ENCODE measurements at regions not wholly inside any gene's neighbourhood (a gene's known extent, or its start where the extent isn't known, plus 50 kb on each side); places are given as distances from the start of the nearest gene placed in this dataset.
A peak's percentile ranks its signal among the peaks of the same experiment; 100 is the strongest.

GRCh38 chr12:28088566-28089272 lies 101.5 kb upstream of the CCDC91 start:
- Histone ChIP-seq H4K20me1 (ENCODE audit: insufficient read depth) (no peaks in the 10 kb centered on the region), H2AFZ (ENCODE audit: low read depth) (0 out of 2 replicates have a peak overlapping the region, but pooled peaks have one; percentile 11), H3K9ac (no peak overlapping the region), H3K4me3 (ENCODE audit: low read depth in 2 of 2, low read length in 1 of 2) (no peak overlapping the region), H3K9me3 (no peaks in the 10 kb centered on the region), H3K4me2 (no peak overlapping the region; the same call in 1 of the 2 replicates), H3K79me2 (ENCODE audit: insufficient read depth) (no peaks in the 10 kb centered on the region), H3K4me1 (ENCODE audit: control insufficient read depth in 1 of 2, insufficient read depth in 2 of 2, low read depth in 1 of 2, low read length in 1 of 2) (peaks cover 0 to 18% of the 10 kb centered on the region in 2 experiments; a peak in 3 of 4 replicates), H3K27me3 (ENCODE audit: insufficient read depth) (no peaks in the 10 kb centered on the region), H3K27ac (ENCODE audit: low read depth in 2 of 2, low read length in 1 of 2) (peak overlapping the region; percentile 52 to 55; a peak in 3 of 4 replicates), H3F3A (replicated peaks; ENCODE audit: insufficient read depth) (peaks cover 3% of the 10 kb centered on the region), H3K9me2 (no peaks in the 10 kb centered on the region), H3K36me3 (replicated peaks in 1 of 2; ENCODE audit: control insufficient read depth in 1 of 2, insufficient read depth in 2 of 2, low read length in 1 of 2) (no peaks in the 10 kb centered on the region)
- ChIA-PET POLR2A (no interaction called here), CTCF (interaction anchor here (0.9 kb wide), 1 partner anchor 117 kb away, joined by 3 read pairs; no protein-coding TSS in a partner anchor)
- no peak for DNase-seq
- no peak for TF ChIP-seq RCOR1 (IDR thresholded peaks at IDR 0.05; ENCODE audit: low read length)
- 73% methylated on average over 3 of the region's 3 CpGs for WGBS (ENCODE audit: low lambda C conversion rate)

GRCh38 chr12:28089338-28089737 lies 100.9 kb upstream of the CCDC91 start:
- H3K36me3 ChIP-seq (replicated peaks in 1 of 2; ENCODE audit: control insufficient read depth in 1 of 2, insufficient read depth in 2 of 2, low read length in 1 of 2), result no peaks in the 10 kb centered on the region
- no peaks in the 10 kb centered on the region for H3K79me2 ChIP-seq (ENCODE audit: insufficient read depth)
- 0 out of 2 replicates have a peak overlapping the region, but pooled peaks have one; percentile 50 for H2AFZ ChIP-seq (ENCODE audit: low read depth)
- peak overlapping the region; percentile 52 to 55; a peak in 3 of 4 replicates for H3K27ac ChIP-seq (ENCODE audit: low read depth in 2 of 2, low read length in 1 of 2)
- H3K9ac ChIP-seq, result no peak overlapping the region; the same call in 1 of the 2 replicates
- H4K20me1 ChIP-seq (ENCODE audit: insufficient read depth), result no peaks in the 10 kb centered on the region
- no peak overlapping the region for H3K4me3 ChIP-seq (ENCODE audit: low read depth in 2 of 2, low read length in 1 of 2)
- no peaks in the 10 kb centered on the region for H3K9me3 ChIP-seq
- H3K9me2 ChIP-seq, result no peaks in the 10 kb centered on the region
- no peak for DNase-seq
- no peaks in the 10 kb centered on the region for H3K27me3 ChIP-seq (ENCODE audit: insufficient read depth)
- 0 out of 2 replicates have a peak, but pooled peaks have one; percentile 6 for TF ChIP-seq TCF12 (IDR thresholded peaks at IDR 0.05)
- no peak for TF ChIP-seq YY1 (IDR thresholded peaks at IDR 0.05; ENCODE audit: low read depth)
- TF ChIP-seq MAX (IDR thresholded peaks at IDR 0.05; ENCODE audit: low read depth), result no peak
- no peak for TF ChIP-seq FOXJ3 (CRISPR knock-in tag; IDR thresholded peaks at IDR 0.05)
- H3K4me2 ChIP-seq, result no peak overlapping the region; the same call in 1 of the 2 replicates
- peaks cover 3% of the 10 kb centered on the region for H3F3A ChIP-seq (replicated peaks; ENCODE audit: insufficient read depth)
- CTCF ChIA-PET, result no interaction called here
- peaks cover 0 to 18% of the 10 kb centered on the region in 2 experiments; a peak in 3 of 4 replicates for H3K4me1 ChIP-seq (ENCODE audit: control insufficient read depth in 1 of 2, insufficient read depth in 2 of 2, low read depth in 1 of 2, low read length in 1 of 2)
- WGBS (ENCODE audit: low lambda C conversion rate), result 67% methylated on average over 5 of the region's 5 CpGs
- POLR2A ChIA-PET, result no interaction called here

GRCh38 chr12:28090835-28091234 lies 99.4 kb upstream of the CCDC91 start:
- Histone ChIP-seq H3K9me3 (no peaks in the 10 kb centered on the region), H3K9ac (no peak overlapping the region), H3K4me2 (no peak overlapping the region), H3F3A (replicated peaks; ENCODE audit: insufficient read depth) (peaks cover 3% of the 10 kb centered on the region), H3K4me1 (ENCODE audit: control insufficient read depth in 1 of 2, insufficient read depth in 2 of 2, low read depth in 1 of 2, low read length in 1 of 2) (peaks cover 0 to 18% of the 10 kb centered on the region in 2 experiments; a peak in 3 of 4 replicates), H3K4me3 (ENCODE audit: low read depth in 2 of 2, low read length in 1 of 2) (no peak overlapping the region), H3K36me3 (replicated peaks in 1 of 2; ENCODE audit: control insufficient read depth in 1 of 2, insufficient read depth in 2 of 2, low read length in 1 of 2) (no peaks in the 10 kb centered on the region), H4K20me1 (ENCODE audit: insufficient read depth) (no peaks in the 10 kb centered on the region), H3K79me2 (ENCODE audit: insufficient read depth) (no peaks in the 10 kb centered on the region), H3K9me2 (no peaks in the 10 kb centered on the region), H3K27ac (ENCODE audit: low read depth in 2 of 2, low read length in 1 of 2) (no peak overlapping the region), H2AFZ (ENCODE audit: low read depth) (no peak overlapping the region), H3K27me3 (ENCODE audit: insufficient read depth) (no peaks in the 10 kb centered on the region)
- DNase-seq, result no peak
- TF ChIP-seq USF1 (IDR thresholded peaks at IDR 0.05; ENCODE audit: borderline replicate concordance, low read depth) (no peak), TCF12 (IDR thresholded peaks at IDR 0.05) (no peak), TEAD4 (IDR thresholded peaks at IDR 0.05; ENCODE audit: borderline replicate concordance, insufficient read depth) (no peak), GABPA (IDR thresholded peaks at IDR 0.05; ENCODE audit: low read depth) (no peak), JUND (IDR thresholded peaks at IDR 0.05) (no peak), CHD2 (IDR thresholded peaks at IDR 0.05; ENCODE audit: low read length, partially characterized antibody) (no peak), IRF3 (IDR thresholded peaks at IDR 0.05; ENCODE audit: low read depth, low read length) (no peak), RAD21 (IDR thresholded peaks at IDR 0.05; ENCODE audit: low read length) (no peak), EZH2phosphoT487 (IDR thresholded peaks at IDR 0.05; ENCODE audit: borderline replicate concordance, low read depth) (no peak), GATA2 (CRISPR knock-in tag; IDR thresholded peaks at IDR 0.05) (no peak), FOXM1 (IDR thresholded peaks at IDR 0.05; ENCODE audit: low read depth) (no peak), ELF1 (IDR thresholded peaks at IDR 0.05) (no peak), MEF2A (IDR thresholded peaks at IDR 0.05; ENCODE audit: borderline replicate concordance, low read depth) (no peak), POLR2AphosphoS5 (IDR thresholded peaks at IDR 0.05; ENCODE audit: low read depth, low read length) (no peak)
- POLR2A ChIA-PET, result no interaction called here
- WGBS (ENCODE audit: low lambda C conversion rate), result 95% methylated on average over 3 of the region's 3 CpGs
- CTCF ChIA-PET, result no interaction called here
